ENCODE measurements at regions not wholly inside any gene's neighbourhood (a gene's known extent, or its start where the extent isn't known, plus 50 kb on each side); places are given as distances from the start of the nearest gene placed in this dataset.

DNA sequence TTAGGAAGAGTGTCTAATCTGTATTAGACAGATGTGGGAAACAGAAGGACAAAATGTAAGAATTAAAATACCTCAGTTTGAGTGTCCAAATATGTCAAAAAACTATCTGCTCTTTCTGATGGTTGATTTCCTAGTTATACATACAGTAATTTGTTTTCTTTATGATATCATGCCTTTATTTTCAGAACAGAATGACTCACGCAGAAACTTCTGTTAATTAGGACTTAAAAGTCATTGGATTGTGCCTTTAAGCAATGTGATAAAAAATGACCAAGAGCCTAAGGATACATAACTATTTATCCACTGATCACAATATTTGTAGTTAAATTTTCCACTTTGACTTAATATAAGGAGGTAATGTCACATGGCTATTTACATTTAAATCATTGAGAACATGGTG, 206.7 kb upstream of the PTPRZ1 start:
- ChIA-PET POLR2A (ENCODE audit: unreplicated experiment) (no interaction called here), CTCF (no interaction called here)
- no peak overlapping the region for H3K14ac ChIP-seq (replicated peaks; ENCODE audit: low read depth, low read length)
- no peak overlapping the region for H2AK5ac ChIP-seq (ENCODE audit: low read depth, low read length)
- H3K9me1 ChIP-seq (ENCODE audit: insufficient read depth, low read length): no peaks in the 10 kb centered on the region
- no peaks in the 10 kb centered on the region for H3K9me3 ChIP-seq (ENCODE audit: control insufficient read depth, insufficient read depth, low read length)
- H3K27ac ChIP-seq (ENCODE audit: insufficient read depth, low read length): no peak overlapping the region
- no peak for ATAC-seq (ENCODE audit: low read depth)
- no peak overlapping the region for H4K8ac ChIP-seq (ENCODE audit: low read depth in 2 of 2, low read length in 2 of 2)
- H3K18ac ChIP-seq (ENCODE audit: low read depth, low read length): no peak overlapping the region
- dilution Hi-C loops (cut with HindIII; ENCODE audit: low sequenced_read_pairs, unreplicated experiment): no loop called here
- no peaks in the 10 kb centered on the region for H3K79me1 ChIP-seq (ENCODE audit: low read depth in 1 of 2, low read length in 2 of 2)
- H2BK120ac ChIP-seq (ENCODE audit: low read depth, low read length): no peak overlapping the region
- H4K20me1 ChIP-seq (ENCODE audit: insufficient read depth, low read length): no peaks in the 10 kb centered on the region
- in situ Hi-C loops (cut with MboI; ENCODE audit: low sequenced_read_pairs): no loop called here
- H4K91ac ChIP-seq (ENCODE audit: insufficient read depth, low read depth, low read length): no peak overlapping the region
- TF ChIP-seq MAZ (IDR thresholded peaks at IDR 0.05; ENCODE audit: borderline replicate concordance, low read depth, low read length) (no peak), RAD21 (IDR thresholded peaks at IDR 0.05; ENCODE audit: low read length) (no peak), SMC3 (IDR thresholded peaks at IDR 0.05; ENCODE audit: low read depth, low read length) (no peak), CHD1 (IDR thresholded peaks at IDR 0.05; ENCODE audit: low read depth, low read length) (no peak), FOS (IDR thresholded peaks at IDR 0.05; ENCODE audit: low read depth, low read length) (no peak), NFE2L2 (IDR thresholded peaks at IDR 0.05; ENCODE audit: low read depth, low read length) (no peak), CEBPB (IDR thresholded peaks at IDR 0.05; ENCODE audit: low read depth, low read length) (no peak), USF2 (IDR thresholded peaks at IDR 0.05; ENCODE audit: low read depth, low read length) (no peak), RCOR1 (IDR thresholded peaks at IDR 0.05; ENCODE audit: insufficient replicate concordance, low read length) (no peak), CTCF (conservative IDR thresholded peaks at IDR 0.05; ENCODE audit: low read depth, low read length) (no peak), MAFK (IDR thresholded peaks at IDR 0.05; ENCODE audit: low read depth, low read length) (no peak), ELK1 (IDR thresholded peaks at IDR 0.05; ENCODE audit: borderline replicate concordance, low read depth, low read length) (no peak)
- no peak overlapping the region for H3K4ac ChIP-seq (ENCODE audit: low read depth, low read length)
- BruUV-seq (replicated peaks): no TSS peak
- H2BK5ac ChIP-seq (ENCODE audit: low read depth, low read length, poor library complexity, severe bottlenecking): no peak overlapping the region
- no peaks in the 10 kb centered on the region for H3K4me1 ChIP-seq (ENCODE audit: control insufficient read depth, insufficient read depth, low read length)
- H3K4me2 ChIP-seq (ENCODE audit: low read depth, low read length): no peak overlapping the region
- no peak for DNase-seq
- no peak overlapping the region for H2AK9ac ChIP-seq (replicated peaks; ENCODE audit: low read depth, low read length, poor library complexity)
- no peaks in the 10 kb centered on the region for H3K27me3 ChIP-seq (ENCODE audit: control insufficient read depth, insufficient read depth, low read length)
- H2AFZ ChIP-seq (replicated peaks; ENCODE audit: low read length, poor library complexity): no peak overlapping the region
- H4K5ac ChIP-seq (ENCODE audit: low read depth, low read length): no peak overlapping the region
- no peaks in the 10 kb centered on the region for H3K36me3 ChIP-seq (ENCODE audit: control insufficient read depth, insufficient read depth, low read length)
- no peak overlapping the region for H2BK20ac ChIP-seq (ENCODE audit: low read depth, low read length)
- intact Hi-C loops (cut with micrococcal nuclease): no loop called here
- no peak overlapping the region for H2BK15ac ChIP-seq (ENCODE audit: low read depth, low read length)
- no peak overlapping the region for H3K9ac ChIP-seq (ENCODE audit: low read depth, low read length)
- H3K56ac ChIP-seq (ENCODE audit: extremely low read depth, insufficient read depth, low read length): no peak overlapping the region
- no peak overlapping the region for H3K4me3 ChIP-seq (ENCODE audit: insufficient read depth, low read depth, low read length)
- H3K23ac ChIP-seq (ENCODE audit: low read depth, low read length): no peak overlapping the region
- WGBS, 2 experiments (ENCODE audit: extremely low coverage in 2 of 2, insufficient read length in 1 of 2): no CpG with 5 or more reads among the region's 1 CpG

Measured in IMR-90 (cell line).